T-helper 2 cell treated with Interferon-gamma antibody and Interleukin-4, amounts not matched to agents 5 μg/mL and 100 μg/mL, for 36 hours (primary cell): ENCODE measurements at regions not wholly inside any gene's neighbourhood (a gene's known extent, or its start where the extent isn't known, plus 50 kb on each side); places are given as distances from the start of the nearest gene placed in this dataset.
A peak's percentile ranks its signal among the peaks of the same experiment; 100 is the strongest.

ENCODE experiments used
- DNase-seq: peaks from one replicate; pipeline ENCODE4 v3.0.0; 2021; ENCODE audit warnings: low spot score
- H3K27ac Mint-ChIP-seq: one replicate; pipeline ENCODE4 v1.8.0; 2021; ENCODE audit warnings: mild to moderate bottlenecking, mixed read lengths
- H3K27me3 Mint-ChIP-seq: one replicate; pipeline ENCODE4 v1.8.0; 2021; ENCODE audit warnings: low read depth, mixed read lengths
- H3K36me3 Mint-ChIP-seq: one replicate; pipeline ENCODE4 v1.8.0; 2021; ENCODE audit warnings: low read depth, mixed read lengths
- H3K4me1 Mint-ChIP-seq: one replicate; pipeline ENCODE4 v1.8.0; 2021; ENCODE audit warnings: low read depth, mixed read lengths
- H3K4me3 Mint-ChIP-seq: one replicate; pipeline ENCODE4 v1.8.0; 2022; ENCODE audit warnings: mild to moderate bottlenecking, moderate library complexity, mixed read lengths
- H3K9me3 Mint-ChIP-seq: one replicate; pipeline ENCODE4 v1.8.0; 2021; ENCODE audit warnings: mixed read lengths

DNA sequence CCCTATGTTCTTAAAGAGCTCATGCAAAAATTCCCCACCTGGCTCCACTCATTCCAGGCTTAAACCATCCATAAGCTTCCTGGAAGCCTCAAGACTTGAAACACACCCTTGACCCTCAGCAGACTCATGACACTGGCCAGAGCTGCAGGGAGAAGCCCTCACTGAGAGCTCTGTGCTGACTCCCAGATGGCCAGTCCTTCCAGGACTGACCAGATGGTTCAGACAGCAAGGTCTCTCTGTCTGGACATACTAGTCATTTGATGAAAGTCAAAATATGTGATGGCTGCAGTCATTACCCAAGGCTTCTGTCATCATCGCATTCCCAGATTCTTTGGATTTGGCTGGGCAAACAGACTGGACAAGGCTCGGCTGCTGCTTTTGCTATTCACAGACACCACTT lies 397.4 kb downstream of the FOXO1 start:
- no peaks in the 10 kb centered on the region for H3K9me3 Mint-ChIP-seq
- peaks cover 12% of the 10 kb centered on the region for H3K4me1 Mint-ChIP-seq
- no peaks in the 10 kb centered on the region for H3K36me3 Mint-ChIP-seq
- no peak overlapping the region for H3K4me3 Mint-ChIP-seq
- DNase-seq = no peak
- H3K27me3 Mint-ChIP-seq = peaks cover 3% of the 10 kb centered on the region
- no peak overlapping the region for H3K27ac Mint-ChIP-seq

DNA sequence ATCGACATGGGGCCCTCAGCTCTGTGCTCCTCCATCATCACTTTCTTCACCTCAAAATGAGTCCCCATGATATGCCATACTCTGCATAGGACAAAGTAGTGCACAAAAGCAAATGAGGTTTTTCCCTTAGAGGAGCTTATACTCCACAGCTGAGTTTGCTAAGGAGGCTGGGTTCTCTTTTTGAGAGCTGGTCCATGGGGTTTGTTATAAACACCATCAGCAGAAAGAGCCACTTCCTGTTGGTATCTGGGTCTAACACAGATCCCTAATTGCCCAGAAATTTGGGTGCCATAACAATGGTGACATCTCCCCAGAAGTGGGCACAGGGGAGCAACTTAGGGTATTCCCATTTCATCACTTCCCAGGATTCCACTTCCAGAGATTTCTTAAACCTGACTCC lies 395.7 kb downstream of the FOXO1 start:
- Mint-ChIP-seq H3K36me3 (no peaks in the 10 kb centered on the region), H3K4me1 (peaks cover 12% of the 10 kb centered on the region), H3K27me3 (peaks cover 3% of the 10 kb centered on the region), H3K4me3 (no peak overlapping the region), H3K27ac (no peak overlapping the region), H3K9me3 (no peaks in the 10 kb centered on the region)
- DNase-seq = no peak

DNA sequence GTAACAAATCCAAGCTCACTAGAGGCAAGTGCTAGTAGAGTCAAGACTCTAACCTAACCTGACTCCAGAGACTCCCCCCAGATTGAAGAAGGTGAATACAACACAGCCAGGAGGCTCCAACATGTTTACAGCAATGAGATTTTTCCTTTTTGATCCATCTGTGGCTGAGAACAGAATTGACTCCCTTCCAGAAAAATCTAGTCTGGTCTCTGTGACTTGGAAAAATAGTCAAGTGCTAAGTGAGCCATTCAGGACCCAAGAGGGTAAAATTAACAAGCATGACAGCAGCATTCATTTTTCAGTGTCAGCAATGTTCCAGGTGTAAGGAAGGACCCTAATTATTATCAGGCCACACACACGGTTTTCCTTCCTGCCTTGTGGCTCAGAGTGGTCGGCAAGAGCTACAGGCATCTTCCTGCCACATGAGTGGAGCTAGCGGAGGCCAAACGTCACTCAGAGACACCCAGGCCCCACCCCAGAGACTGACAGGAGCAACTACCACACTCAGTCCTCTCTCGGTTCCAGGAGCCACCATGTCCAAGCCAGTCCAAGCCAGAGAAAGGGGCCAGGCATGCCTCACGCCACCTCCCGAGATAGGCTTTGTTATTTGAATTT lies 395.1 kb downstream of the FOXO1 start:
- no peak for DNase-seq
- Mint-ChIP-seq H3K27me3 (peaks cover 3% of the 10 kb centered on the region), H3K9me3 (no peaks in the 10 kb centered on the region), H3K36me3 (no peaks in the 10 kb centered on the region), H3K4me1 (peaks cover 12% of the 10 kb centered on the region), H3K4me3 (no peak overlapping the region), H3K27ac (no peak overlapping the region)

DNA sequence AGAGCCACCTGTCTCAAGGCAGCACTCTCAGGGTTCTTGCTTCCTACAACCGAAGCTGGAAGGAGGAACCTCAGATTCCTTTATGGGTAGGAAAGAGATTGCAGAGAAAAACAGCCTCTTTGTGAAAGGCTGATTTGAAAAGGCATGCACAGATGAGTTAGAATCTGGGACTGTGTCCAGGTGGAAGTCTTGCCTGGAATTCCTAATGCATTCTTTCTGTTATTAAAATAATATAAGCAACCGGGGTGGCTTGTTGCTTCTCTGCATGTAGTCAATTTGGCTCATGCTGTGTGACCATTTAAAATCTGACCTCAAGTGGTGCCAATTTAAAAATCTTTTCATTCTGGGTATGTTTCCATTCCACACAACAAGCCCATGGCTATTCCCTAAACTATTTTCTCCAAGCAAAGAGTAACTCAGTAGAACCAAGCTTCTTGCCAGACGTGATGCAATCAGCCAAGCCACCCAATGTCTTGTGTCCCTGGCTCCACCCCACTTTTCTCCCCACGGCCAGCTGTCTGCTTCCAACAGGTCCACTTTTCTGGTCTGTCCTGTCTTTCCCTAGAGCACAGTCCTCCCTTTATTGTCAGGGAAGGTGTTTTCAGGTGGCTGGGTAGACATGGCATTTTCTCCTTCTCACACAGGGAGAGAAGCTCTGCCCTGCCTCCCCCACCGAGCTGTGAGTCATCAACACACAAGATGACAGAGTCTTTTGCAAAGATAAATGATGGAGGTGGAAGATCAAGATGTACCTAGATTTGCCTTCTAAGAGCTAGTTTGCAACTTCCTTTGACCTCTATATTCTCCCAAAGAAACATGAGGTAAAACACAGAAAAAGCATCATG lies 394.3 kb downstream of the FOXO1 start:
- Mint-ChIP-seq H3K9me3 (no peaks in the 10 kb centered on the region), H3K27ac (no peak overlapping the region), H3K27me3 (peaks cover 3% of the 10 kb centered on the region), H3K4me1 (peaks cover 12% of the 10 kb centered on the region), H3K36me3 (no peaks in the 10 kb centered on the region), H3K4me3 (no peak overlapping the region)
- peak; percentile 45 for DNase-seq

DNA sequence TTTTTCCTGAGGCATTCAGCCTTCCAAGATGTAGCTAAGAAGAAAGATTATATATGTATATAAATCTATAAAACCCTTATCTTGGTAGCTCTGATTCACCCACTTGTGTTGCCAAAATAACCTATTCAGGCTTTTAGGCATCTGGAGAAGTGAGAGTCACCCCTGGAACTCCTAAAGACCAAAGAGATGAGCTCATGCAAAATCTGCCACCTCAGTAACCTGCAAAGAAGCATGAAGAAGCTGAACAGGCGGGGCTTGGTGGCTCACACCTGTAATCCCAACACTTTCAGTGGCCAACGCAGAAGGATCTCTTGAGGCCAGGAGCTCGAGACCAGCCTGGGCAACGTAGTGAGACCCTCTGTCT lies 393.7 kb downstream of the FOXO1 start:
- Mint-ChIP-seq H3K36me3 (no peaks in the 10 kb centered on the region), H3K9me3 (no peaks in the 10 kb centered on the region), H3K4me1 (peaks cover 12% of the 10 kb centered on the region), H3K4me3 (no peak overlapping the region), H3K27me3 (peaks cover under 1% of the 10 kb centered on the region), H3K27ac (no peak overlapping the region)
- no peak for DNase-seq

DNA sequence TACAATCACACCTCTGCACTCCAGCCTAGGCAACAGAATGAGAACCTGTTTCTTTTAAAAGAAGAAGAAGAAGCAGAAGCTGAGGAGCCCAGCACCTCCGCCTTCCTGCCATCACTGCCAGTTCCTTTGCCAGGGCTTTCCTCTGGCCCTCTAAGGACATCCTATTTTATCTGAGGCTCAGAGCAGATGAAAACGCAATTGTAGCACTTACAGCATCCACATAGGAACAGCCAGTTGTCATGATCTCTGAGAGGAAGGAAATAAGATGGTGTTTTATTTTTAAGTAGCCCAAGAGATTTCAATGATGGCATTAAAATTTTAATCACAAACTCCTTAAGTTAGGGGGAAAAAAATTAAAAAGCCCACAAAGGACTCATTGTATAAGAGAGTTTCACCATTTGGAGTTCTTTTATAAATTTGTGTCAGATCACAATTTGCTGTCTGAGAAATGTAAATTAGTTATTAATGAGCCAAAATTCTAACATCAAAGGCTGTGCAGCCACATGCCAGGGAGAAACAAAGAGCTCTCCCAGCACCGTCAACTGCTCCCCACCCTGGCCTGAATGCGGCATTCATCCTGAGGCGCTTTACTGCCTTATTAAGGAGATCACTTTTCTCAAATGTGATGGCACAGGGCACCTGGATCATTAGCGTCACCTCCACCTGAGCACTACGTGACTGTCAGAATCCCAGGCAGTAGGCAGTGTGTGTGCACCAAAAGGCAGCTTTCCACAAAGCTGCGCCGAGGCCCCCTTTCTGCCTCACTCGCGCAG lies 393.0 kb downstream of the FOXO1 start:
- peaks cover 12% of the 10 kb centered on the region for H3K4me1 Mint-ChIP-seq
- H3K9me3 Mint-ChIP-seq = no peaks in the 10 kb centered on the region
- no peaks in the 10 kb centered on the region for H3K27me3 Mint-ChIP-seq
- DNase-seq = no peak
- no peaks in the 10 kb centered on the region for H3K36me3 Mint-ChIP-seq
- H3K4me3 Mint-ChIP-seq = no peak overlapping the region
- no peak overlapping the region for H3K27ac Mint-ChIP-seq

DNA sequence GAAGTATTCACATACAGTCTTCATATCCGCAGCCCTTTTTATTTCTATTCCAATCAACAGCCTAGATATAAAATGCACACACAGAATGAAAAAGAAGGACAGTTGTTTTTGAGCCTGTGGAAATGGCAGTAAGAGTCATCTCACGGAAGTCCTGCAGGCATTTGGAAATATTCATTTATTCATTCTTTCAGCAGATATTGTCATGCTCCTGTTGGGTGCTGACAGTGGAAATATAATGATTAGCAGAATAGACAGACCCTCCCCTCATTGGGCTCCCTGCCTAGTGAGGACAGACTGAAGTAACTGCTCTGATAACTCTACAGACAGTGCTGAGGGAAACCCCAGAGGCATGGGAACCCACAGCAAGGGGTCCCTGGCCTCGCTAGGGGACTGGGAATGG lies 392.3 kb downstream of the FOXO1 start:
- DNase-seq = no peak
- Mint-ChIP-seq H3K27ac (no peak overlapping the region), H3K4me1 (peaks cover 12% of the 10 kb centered on the region), H3K27me3 (no peaks in the 10 kb centered on the region), H3K4me3 (no peak overlapping the region), H3K9me3 (no peaks in the 10 kb centered on the region), H3K36me3 (no peaks in the 10 kb centered on the region)

DNA sequence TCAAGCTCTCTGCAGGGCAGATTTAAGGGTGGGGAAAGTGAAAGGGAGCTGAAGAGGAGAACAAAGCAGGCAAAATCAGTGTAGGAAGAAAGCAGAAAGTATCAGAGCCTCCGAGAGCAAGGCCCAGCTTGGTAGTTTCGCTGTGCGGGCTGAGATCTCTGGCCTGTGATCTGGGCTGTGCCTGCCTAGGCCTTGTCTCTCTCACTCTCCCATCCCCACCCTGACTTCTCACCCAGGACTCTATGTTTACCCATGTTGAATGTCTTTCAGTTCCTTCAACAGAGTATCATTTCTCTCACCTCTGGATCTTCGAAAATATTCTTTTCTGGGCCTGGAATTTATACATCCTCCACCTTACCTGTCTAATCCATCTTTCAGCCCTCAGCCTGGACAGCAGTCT lies 391.3 kb downstream of the FOXO1 start:
- peaks cover 12% of the 10 kb centered on the region for H3K4me1 Mint-ChIP-seq
- H3K4me3 Mint-ChIP-seq = no peak overlapping the region
- H3K27me3 Mint-ChIP-seq = no peaks in the 10 kb centered on the region
- H3K36me3 Mint-ChIP-seq = no peaks in the 10 kb centered on the region
- no peaks in the 10 kb centered on the region for H3K9me3 Mint-ChIP-seq
- no peak for DNase-seq
- no peak overlapping the region for H3K27ac Mint-ChIP-seq

DNA sequence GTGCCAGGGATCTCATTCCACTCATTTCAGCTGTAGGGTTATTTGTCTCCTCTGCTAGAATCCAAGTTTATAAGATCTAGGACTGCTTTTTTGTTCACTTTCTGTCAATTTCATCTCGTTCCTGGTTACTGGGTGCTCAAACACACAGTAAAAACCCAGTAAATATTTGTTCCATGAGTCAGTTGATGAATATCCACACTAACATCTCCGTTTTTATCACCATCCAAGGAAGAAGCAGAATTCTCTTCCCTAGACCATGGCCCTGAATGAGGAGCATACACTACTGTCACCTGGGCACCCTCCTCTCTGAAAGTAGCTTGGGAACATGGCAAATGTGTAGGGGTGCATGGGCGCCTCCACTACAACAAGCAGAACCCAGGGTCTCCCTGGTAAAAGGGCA lies 390.8 kb downstream of the FOXO1 start:
- peaks cover 10% of the 10 kb centered on the region for H3K4me1 Mint-ChIP-seq
- no peak overlapping the region for H3K4me3 Mint-ChIP-seq
- H3K36me3 Mint-ChIP-seq = no peaks in the 10 kb centered on the region
- H3K27me3 Mint-ChIP-seq = no peaks in the 10 kb centered on the region
- H3K9me3 Mint-ChIP-seq = no peaks in the 10 kb centered on the region
- DNase-seq = no peak
- no peak overlapping the region for H3K27ac Mint-ChIP-seq

DNA sequence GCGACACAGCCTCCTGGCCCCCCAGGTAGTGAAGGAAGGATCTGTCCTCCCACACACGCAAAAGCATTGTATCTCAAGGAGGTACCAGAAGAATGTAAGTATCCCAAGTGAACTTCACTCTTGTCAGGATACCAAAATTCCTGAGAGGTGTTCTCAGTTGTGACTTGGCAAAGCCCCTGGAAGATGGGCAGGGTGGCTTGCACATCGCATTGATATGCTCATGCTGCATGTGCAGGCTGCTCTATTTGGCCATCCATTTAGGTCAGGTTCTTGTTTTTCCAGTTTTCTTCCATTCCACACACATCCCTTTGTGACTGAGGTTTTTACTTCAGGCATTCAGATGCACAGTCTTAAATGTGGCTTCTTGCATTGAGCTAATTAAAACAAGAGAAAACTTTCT lies 382.8 kb downstream of the FOXO1 start:
- Mint-ChIP-seq H3K27me3 (no peaks in the 10 kb centered on the region), H3K27ac (no peak overlapping the region), H3K4me1 (no peaks in the 10 kb centered on the region), H3K4me3 (no peak overlapping the region), H3K9me3 (no peaks in the 10 kb centered on the region), H3K36me3 (no peaks in the 10 kb centered on the region)
- DNase-seq = no peak

DNA sequence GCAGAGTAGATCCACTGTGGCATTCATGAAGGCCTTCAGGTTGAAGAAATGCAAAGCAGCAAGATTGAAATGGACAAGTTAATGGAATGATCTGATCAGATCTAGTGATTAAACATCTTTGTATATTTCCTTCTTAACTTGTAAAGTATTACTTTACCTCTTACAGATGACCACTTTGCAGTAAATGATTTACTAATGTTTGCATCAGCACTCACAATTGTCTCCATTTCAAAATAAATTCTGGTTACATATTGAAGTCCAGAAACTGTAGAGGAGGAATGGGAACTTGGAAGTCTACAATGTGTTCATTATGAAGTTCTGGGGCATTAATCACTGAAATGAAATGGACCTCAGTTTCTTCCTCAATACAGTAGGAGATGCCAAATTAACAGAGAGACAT lies 380.8 kb downstream of the FOXO1 start:
- Mint-ChIP-seq H3K27ac (no peak overlapping the region), H3K36me3 (no peaks in the 10 kb centered on the region), H3K4me3 (no peak overlapping the region), H3K27me3 (no peaks in the 10 kb centered on the region), H3K4me1 (no peaks in the 10 kb centered on the region), H3K9me3 (no peaks in the 10 kb centered on the region)
- DNase-seq = no peak

DNA sequence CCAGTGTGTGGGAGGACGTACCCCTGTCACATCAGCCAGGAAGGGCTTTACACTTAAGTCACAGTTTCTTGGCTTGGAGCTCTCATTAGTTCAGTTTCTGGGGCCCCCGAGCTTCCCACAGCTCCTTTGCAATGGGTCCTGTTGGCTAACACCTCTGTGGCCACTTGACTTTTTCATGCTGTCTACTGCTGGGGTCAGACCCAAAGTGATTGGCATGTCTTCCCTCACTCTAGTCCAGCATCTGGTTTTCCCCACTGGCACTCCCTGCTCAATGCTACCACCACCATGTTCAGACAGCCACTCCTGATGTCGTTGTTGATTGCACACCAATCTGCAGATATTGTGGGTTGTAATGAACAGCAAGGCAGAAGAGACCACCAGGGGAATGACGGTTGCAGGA lies 379.0 kb downstream of the FOXO1 start:
- H3K27ac Mint-ChIP-seq = no peak overlapping the region
- no peak overlapping the region for H3K4me3 Mint-ChIP-seq
- no peaks in the 10 kb centered on the region for H3K9me3 Mint-ChIP-seq
- no peaks in the 10 kb centered on the region for H3K27me3 Mint-ChIP-seq
- H3K4me1 Mint-ChIP-seq = peaks cover 4% of the 10 kb centered on the region
- H3K36me3 Mint-ChIP-seq = no peaks in the 10 kb centered on the region
- DNase-seq = no peak

DNA sequence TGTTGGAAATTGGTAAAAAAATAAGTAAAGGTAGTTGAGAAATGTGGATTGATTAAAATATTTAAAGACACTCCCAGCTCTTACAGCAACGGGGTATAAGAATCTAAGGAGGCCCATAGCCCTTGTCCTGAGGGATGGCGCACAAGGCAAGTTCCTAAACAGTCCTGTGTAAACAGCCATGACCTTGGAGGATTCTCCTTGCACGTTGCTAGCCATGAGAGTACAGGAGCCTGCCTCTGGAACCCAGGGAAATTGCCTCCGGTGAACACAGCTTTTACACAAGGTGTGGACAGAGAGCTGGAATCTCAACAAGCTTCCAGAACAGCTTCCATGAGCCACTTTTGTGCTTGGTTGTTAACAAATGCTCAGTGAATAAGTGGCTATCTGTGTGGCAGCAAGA lies 378.2 kb downstream of the FOXO1 start:
- Mint-ChIP-seq H3K36me3 (no peaks in the 10 kb centered on the region), H3K9me3 (no peaks in the 10 kb centered on the region), H3K27me3 (no peaks in the 10 kb centered on the region), H3K4me1 (peaks cover 4% of the 10 kb centered on the region), H3K4me3 (no peak overlapping the region), H3K27ac (no peak overlapping the region)
- DNase-seq = no peak

DNA sequence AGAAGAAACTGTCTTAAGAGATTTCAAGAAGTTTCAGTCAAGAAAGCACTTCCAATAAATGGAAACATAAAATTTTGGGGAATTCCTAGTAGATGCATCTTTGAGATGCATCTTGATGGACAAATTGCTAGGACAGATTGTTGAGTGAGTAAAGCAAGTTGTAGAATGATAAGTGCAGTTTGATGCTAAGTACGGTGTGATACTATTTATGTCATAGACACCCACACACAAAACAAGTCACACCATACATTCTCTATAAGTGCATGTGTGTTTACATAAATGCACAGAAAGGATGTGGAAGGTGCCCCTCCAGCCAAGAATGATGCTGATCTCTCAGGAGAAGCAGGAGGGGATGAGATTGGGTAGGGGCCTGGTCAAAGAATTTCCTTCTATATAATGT lies 375.7 kb downstream of the FOXO1 start:
- H3K4me1 Mint-ChIP-seq = peaks cover 4% of the 10 kb centered on the region
- no peaks in the 10 kb centered on the region for H3K36me3 Mint-ChIP-seq
- H3K4me3 Mint-ChIP-seq = no peak overlapping the region
- H3K9me3 Mint-ChIP-seq = peaks cover 1% of the 10 kb centered on the region
- no peak for DNase-seq
- H3K27me3 Mint-ChIP-seq = no peaks in the 10 kb centered on the region
- no peak overlapping the region for H3K27ac Mint-ChIP-seq
